Esophagus squamous epithelium (tissue), 5 donors: ENCODE measurements at regions not wholly inside any gene's neighbourhood (a gene's known extent, or its start where the extent isn't known, plus 50 kb on each side); places are given as distances from the start of the nearest gene placed in this dataset.
"Not testable (repeated sequence)": the region's sequence is repeated elsewhere in the genome, so short reads cannot be mapped to it uniquely, and the experiment has no call there.

Source experiments
- DNase-seq: peaks from one replicate; lab custom pipeline; 2025; lab: John Stamatoyannopoulos, UW
- H3K27ac ChIP-seq, 4 donors: fragments of 200-600 bp; sonication (generic); one replicate each; pipeline ENCODE4 v1.5.1; 2016 to 2019; ENCODE audit warnings: mild to moderate bottlenecking in 1 of 4
- H3K27me3 ChIP-seq, 4 donors: fragments of 200-600 bp; sonication (generic); 1 replicate in 3 of 4; 2 replicates in 1 of 4; pipeline versions ENCODE4 v1.5.1 to v1.6.0; 2017 to 2021; ENCODE audit warnings: antibody characterized with exemption in 1 of 4
- H3K36me3 ChIP-seq, 3 donors: fragments of 200-600 bp; sonication (generic); one replicate each; pipeline ENCODE4 v1.5.1; 2016 to 2019
- H3K4me1 ChIP-seq, 3 donors: fragments of 200-600 bp; sonication (generic); one replicate each; pipeline ENCODE4 v1.5.1; 2017 to 2019
- H3K4me3 ChIP-seq, 4 donors: fragments of 200-600 bp; sonication (generic); 1 replicate in 3 of 4; 2 replicates in 1 of 4; pipeline ENCODE4 v1.5.1; 2016 to 2019; ENCODE audit warnings: mild to moderate bottlenecking in 2 of 4, moderate library complexity in 1 of 4
- H3K9me3 ChIP-seq, 3 donors: fragments of 200-600 bp; sonication (generic); one replicate each; pipeline ENCODE4 v1.5.1; 2016 to 2019
- POLR2A ChIP-seq, 4 donors: fragments of 450-650 bp; IDR thresholded peaks; one replicate each; pipeline ENCODE4 v1.6.1; 2017; ENCODE audit warnings: antibody characterized with exemption in 4 of 4, mild to moderate bottlenecking in 4 of 4, moderate library complexity in 3 of 4
- WGBS, 2 donors: methylation state at CpG; one replicate each; pipeline ENCODE4 v1.1.5; 2018; 5-methylcytosine and 5-hydroxymethylcytosine counted together
- intact Hi-C: fragments of 100-400 bp; cut with DNase I; formaldehyde crosslinking; loops from one replicate; pipeline ENCODE4 v1.15.0; 2022
- TF ChIP-seq, protein P1 (sequence below), 6 experiments: fragments of 450-650 bp in 4 of 6; fragments of 200-600 bp in 2 of 6; sonication (generic) in 2 of 6; IDR thresholded peaks; one replicate each; pipeline ENCODE4 v1.5.1; 2016 to 2019; ENCODE audit warnings: antibody characterized with exemption in 6 of 6, mild to moderate bottlenecking in 4 of 6, moderate library complexity in 4 of 6
- donor health status: DM: yes; HTN: yes; CAD: no.

- Histone ChIP-seq H3K4me3 (no peak overlapping the region), H3K36me3 (no peaks in the 10 kb centered on the region), H3K4me1 (no peaks in the 10 kb centered on the region), H3K27ac (peak overlapping the region in 1 of 4 donors; percentile 29), H3K9me3 (no peaks in the 10 kb centered on the region), H3K27me3 (no peaks in the 10 kb centered on the region)
- WGBS, 2 donors, result 56 to 62% methylated on average over 5 of the region's 5 CpGs
- intact Hi-C loops, result no loop called here
- TF ChIP-seq, protein P1, sequence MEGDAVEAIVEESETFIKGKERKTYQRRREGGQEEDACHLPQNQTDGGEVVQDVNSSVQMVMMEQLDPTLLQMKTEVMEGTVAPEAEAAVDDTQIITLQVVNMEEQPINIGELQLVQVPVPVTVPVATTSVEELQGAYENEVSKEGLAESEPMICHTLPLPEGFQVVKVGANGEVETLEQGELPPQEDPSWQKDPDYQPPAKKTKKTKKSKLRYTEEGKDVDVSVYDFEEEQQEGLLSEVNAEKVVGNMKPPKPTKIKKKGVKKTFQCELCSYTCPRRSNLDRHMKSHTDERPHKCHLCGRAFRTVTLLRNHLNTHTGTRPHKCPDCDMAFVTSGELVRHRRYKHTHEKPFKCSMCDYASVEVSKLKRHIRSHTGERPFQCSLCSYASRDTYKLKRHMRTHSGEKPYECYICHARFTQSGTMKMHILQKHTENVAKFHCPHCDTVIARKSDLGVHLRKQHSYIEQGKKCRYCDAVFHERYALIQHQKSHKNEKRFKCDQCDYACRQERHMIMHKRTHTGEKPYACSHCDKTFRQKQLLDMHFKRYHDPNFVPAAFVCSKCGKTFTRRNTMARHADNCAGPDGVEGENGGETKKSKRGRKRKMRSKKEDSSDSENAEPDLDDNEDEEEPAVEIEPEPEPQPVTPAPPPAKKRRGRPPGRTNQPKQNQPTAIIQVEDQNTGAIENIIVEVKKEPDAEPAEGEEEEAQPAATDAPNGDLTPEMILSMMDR (IDR thresholded peaks at IDR 0.05), result no peak
- no peak for TF ChIP-seq POLR2A (IDR thresholded peaks at IDR 0.05)
- DNase-seq, result no peak
Measured at GRCh38 chr1:76725864-76726619, 141.2 kb upstream of the ST6GALNAC5 start.

- TF ChIP-seq POLR2A (IDR thresholded peaks at IDR 0.05), result no peak
- TF ChIP-seq, protein P1 (IDR thresholded peaks at IDR 0.05), result no peak
- H3K36me3 ChIP-seq, result no peaks in the 10 kb centered on the region
- no peak overlapping the region for H3K4me3 ChIP-seq
- H3K4me1 ChIP-seq, result no peaks in the 10 kb centered on the region
- no peaks in the 10 kb centered on the region for H3K27me3 ChIP-seq
- no peak overlapping the region for H3K27ac ChIP-seq
- no peak for DNase-seq
- intact Hi-C loops, result no loop called here
- H3K9me3 ChIP-seq, result no peaks in the 10 kb centered on the region
Measured at GRCh38 chr1:76727520-76727919, 139.8 kb upstream of the ST6GALNAC5 start.

DNA sequence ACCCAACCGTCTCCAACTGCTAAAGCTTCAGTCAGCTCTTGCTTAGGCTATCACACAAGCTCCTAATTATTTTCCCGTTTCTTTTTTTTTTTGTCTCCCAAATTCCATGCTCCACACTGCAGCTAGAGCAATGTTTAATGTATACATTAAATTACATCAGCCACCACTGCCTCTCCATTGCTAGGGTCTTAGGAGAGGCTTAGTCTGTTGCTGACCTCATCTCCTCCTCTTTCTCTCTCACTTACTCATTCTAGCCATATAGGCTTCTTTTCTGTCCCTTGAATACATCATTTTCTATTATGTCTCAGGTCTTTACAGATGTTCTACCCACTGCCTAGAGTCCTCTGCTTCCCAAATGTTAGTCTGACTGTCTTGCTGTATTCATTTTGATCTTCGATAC lies 138.1 kb upstream of the ST6GALNAC5 start:
- no peak overlapping the region for H3K4me3 ChIP-seq
- no peak overlapping the region for H3K27ac ChIP-seq
- 77 to 83% methylated on average over 3 of the region's 3 CpGs for WGBS, 2 donors
- H3K4me1 ChIP-seq, result no peaks in the 10 kb centered on the region
- intact Hi-C loops, result no loop called here
- TF ChIP-seq POLR2A (IDR thresholded peaks at IDR 0.05), result no peak
- no peaks in the 10 kb centered on the region for H3K36me3 ChIP-seq
- no peaks in the 10 kb centered on the region for H3K9me3 ChIP-seq
- H3K27me3 ChIP-seq, result no peaks in the 10 kb centered on the region
- DNase-seq, result no peak

DNA sequence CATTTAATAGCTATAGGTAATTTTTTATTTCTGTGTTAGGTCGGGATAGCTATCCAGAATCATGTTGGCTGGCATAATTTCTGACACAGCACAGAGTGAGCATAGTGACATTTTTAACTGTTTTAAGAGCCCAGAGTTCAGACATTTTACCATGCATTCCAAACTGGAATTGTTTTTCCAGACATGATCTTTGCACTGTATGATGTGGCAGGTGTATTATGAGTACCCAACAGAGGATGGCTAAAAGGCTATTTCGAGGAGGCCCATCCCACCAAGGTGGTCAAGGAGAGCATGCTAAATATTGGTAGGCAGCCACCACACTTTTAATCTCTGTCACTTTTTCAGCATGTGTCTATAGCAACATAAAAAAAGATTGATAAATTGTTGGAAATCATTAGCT lies 137.3 kb upstream of the ST6GALNAC5 start:
- H3K27me3 ChIP-seq, result no peaks in the 10 kb centered on the region
- H3K4me1 ChIP-seq, result no peaks in the 10 kb centered on the region
- TF ChIP-seq POLR2A (IDR thresholded peaks at IDR 0.05), result no peak
- TF ChIP-seq, protein P1 (IDR thresholded peaks at IDR 0.05), result no peak
- WGBS, 2 donors, result 48 to 62% methylated on average over 2 of the region's 2 CpGs
- H3K9me3 ChIP-seq, result no peaks in the 10 kb centered on the region
- no peak for DNase-seq
- no peaks in the 10 kb centered on the region for H3K36me3 ChIP-seq
- H3K27ac ChIP-seq, result no peak overlapping the region
- intact Hi-C loops, result no loop called here
- H3K4me3 ChIP-seq, result no peak overlapping the region

DNA sequence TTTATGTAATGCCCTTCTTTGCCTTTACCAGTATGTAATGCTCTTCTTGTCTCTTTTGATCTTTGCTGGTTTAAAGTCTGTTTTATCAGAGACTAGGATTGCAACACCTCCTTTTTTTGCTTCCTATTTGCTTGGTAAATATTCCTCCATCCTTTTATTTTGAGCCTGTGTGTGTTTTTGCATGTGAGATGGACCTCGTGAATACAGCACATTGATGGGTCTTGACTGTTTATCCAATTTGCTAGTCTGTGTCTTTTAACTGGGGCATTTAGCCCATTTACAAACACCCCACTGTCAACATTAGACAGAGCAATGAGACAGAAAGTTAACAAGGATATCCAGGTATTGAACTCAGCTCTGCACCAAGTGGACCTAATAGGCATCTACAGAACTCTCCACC lies 128.9 kb upstream of the ST6GALNAC5 start:
- 25 to 47% methylated on average over 1 of the region's 1 CpG for WGBS, 2 donors
- H3K27ac ChIP-seq, H3K4me1 ChIP-seq, H3K36me3 ChIP-seq, DNase-seq, H3K9me3 ChIP-seq, H3K27me3 ChIP-seq, intact Hi-C loops, H3K4me3 ChIP-seq: not testable (repeated sequence)

GRCh38 chr1:76740956-76741355 lies 126.3 kb upstream of the ST6GALNAC5 start:
- intact Hi-C loops, H3K27ac ChIP-seq, H3K4me3 ChIP-seq, DNase-seq, H3K27me3 ChIP-seq, H3K36me3 ChIP-seq, H3K4me1 ChIP-seq: not testable (repeated sequence)
- 80 to 93% methylated on average over 3 to 4 of the region's 8 CpGs for whole genome bisulfite sequencing, 2 donors
- peaks cover 0 to 18% (median 6%) of the 10 kb centered on the region in 3 donors for H3K9me3 ChIP-seq
